ENCODE measurements at regions not wholly inside any gene's neighbourhood (a gene's known extent, or its start where the extent isn't known, plus 50 kb on each side); places are given as distances from the start of the nearest gene placed in this dataset.

GRCh38 chr1:193754732-193755427, 568.5 kb upstream of the B3GALT2 start:
- Histone ChIP-seq H3K79me2 (ENCODE audit: control insufficient read depth, insufficient read depth, low read length) (no peaks in the 10 kb centered on the region), H3K9ac (replicated peaks; ENCODE audit: extremely low read depth, insufficient read depth, low read length) (no peak overlapping the region), H3K9me1 (replicated peaks; ENCODE audit: control insufficient read depth, extremely low read depth, insufficient read depth, low read length) (no peaks in the 10 kb centered on the region), H3K9me3 (replicated peaks; ENCODE audit: control insufficient read depth, insufficient read depth, low read length) (no peaks in the 10 kb centered on the region), H3K4me3 (replicated peaks in 1 of 3; ENCODE audit: insufficient read depth in 1 of 3, low read depth in 1 of 3, low read length in 3 of 3) (no peak overlapping the region), H2AFZ (ENCODE audit: low read depth, low read length) (no peak overlapping the region), H3K27ac (ENCODE audit: insufficient read depth, low read depth, low read length) (no peak overlapping the region), H3K4me2 (ENCODE audit: insufficient read depth, low read length) (no peak overlapping the region), H3K36me3 (ENCODE audit: control insufficient read depth in 2 of 2, extremely low read depth in 1 of 2, insufficient read depth in 2 of 2, low read length in 2 of 2) (no peaks in the 10 kb centered on the region), H4K20me1 (replicated peaks; ENCODE audit: control insufficient read depth, extremely low read depth, insufficient read depth, low read length) (no peaks in the 10 kb centered on the region), H3K4me1 (ENCODE audit: control insufficient read depth, extremely low read depth, insufficient read depth, low read length) (no peaks in the 10 kb centered on the region), H3K27me3 (ENCODE audit: control insufficient read depth in 2 of 2, insufficient read depth in 2 of 2, low read length in 2 of 2) (no peaks in the 10 kb centered on the region)
- FAIRE-seq (no peak), DNase-seq (ENCODE audit: low read depth, low spot score) (no peak)
- intact Hi-C loops (cut with micrococcal nuclease): no loop called here
- ChIA-PET CTCF (interaction anchor here (1.1 to 2.3 kb wide), 4 partner anchors 8 to 50 kb away, joined by 3 to 8 read pairs (median 4); no protein-coding TSS in a partner anchor), POLR2A (no interaction called here)
- dilution Hi-C loops (cut with MboI; ENCODE audit: extremely low pct_ligation_motif_present, low sequenced_read_pairs): no loop called here
- no TSS peak for BruUV-seq (replicated peaks)
- TF ChIP-seq MAX (IDR thresholded peaks at IDR 0.05; ENCODE audit: insufficient read depth, insufficient read length) (no peak), FOS (IDR thresholded peaks at IDR 0.05; ENCODE audit: borderline replicate concordance, insufficient read depth, low read length) (no peak), CTCF (IDR thresholded peaks at IDR 0.05; ENCODE audit: extremely low read depth in 1 of 2, insufficient read depth in 1 of 2, low read depth in 1 of 2, low read length in 2 of 2) (peak in 1 of 2 donors; percentile 12)

- no peaks in the 10 kb centered on the region for H3K9me3 ChIP-seq (replicated peaks; ENCODE audit: control insufficient read depth, insufficient read depth, low read length)
- H3K9me1 ChIP-seq (replicated peaks; ENCODE audit: control insufficient read depth, extremely low read depth, insufficient read depth, low read length): no peaks in the 10 kb centered on the region
- H2AFZ ChIP-seq (ENCODE audit: low read depth, low read length): no peak overlapping the region
- DNase-seq (ENCODE audit: low read depth, low spot score): no peak
- no TSS peak for BruUV-seq (replicated peaks)
- H3K9ac ChIP-seq (replicated peaks; ENCODE audit: extremely low read depth, insufficient read depth, low read length): no peak overlapping the region
- H3K4me3 ChIP-seq (replicated peaks in 1 of 3; ENCODE audit: insufficient read depth in 1 of 3, low read depth in 1 of 3, low read length in 3 of 3): no peak overlapping the region
- no peak for TF ChIP-seq CTCF (IDR thresholded peaks at IDR 0.05; ENCODE audit: extremely low read depth in 1 of 2, insufficient read depth in 1 of 2, low read depth in 1 of 2, low read length in 2 of 2)
- no peak for TF ChIP-seq MYC (IDR thresholded peaks at IDR 0.05; ENCODE audit: low read depth, low read length)
- no peak for TF ChIP-seq MAX (IDR thresholded peaks at IDR 0.05; ENCODE audit: insufficient read depth, insufficient read length)
- TF ChIP-seq EZH2 (IDR thresholded peaks at IDR 0.05; ENCODE audit: borderline replicate concordance, low read depth, low read length, severe bottlenecking): no peak
- TF ChIP-seq POLR2A (IDR thresholded peaks at IDR 0.05; ENCODE audit: low read depth, low read length): no peak
- no peak for TF ChIP-seq GATA2 (IDR thresholded peaks at IDR 0.05; ENCODE audit: insufficient read depth, insufficient read length, low read depth, low read length)
- no peak for TF ChIP-seq JUN (IDR thresholded peaks at IDR 0.05; ENCODE audit: borderline replicate concordance, insufficient read depth, insufficient read length, low read depth)
- no peak for TF ChIP-seq FOS (IDR thresholded peaks at IDR 0.05; ENCODE audit: borderline replicate concordance, insufficient read depth, low read length)
- no peak for TF ChIP-seq POLR2AphosphoS5 (IDR thresholded peaks at IDR 0.05; ENCODE audit: insufficient read depth, low read depth, low read length)
- no peak overlapping the region for H3K27ac ChIP-seq (ENCODE audit: insufficient read depth, low read depth, low read length)
- no peaks in the 10 kb centered on the region for H3K4me1 ChIP-seq (ENCODE audit: control insufficient read depth, extremely low read depth, insufficient read depth, low read length)
- FAIRE-seq: no peak
- no peaks in the 10 kb centered on the region for H3K79me2 ChIP-seq (ENCODE audit: control insufficient read depth, insufficient read depth, low read length)
- ChIA-PET POLR2A (no interaction called here), CTCF (interaction anchor here (1.1 to 2.3 kb wide), 3 partner anchors 8 to 24 kb away, joined by 3 to 8 read pairs (median 5); no protein-coding TSS in a partner anchor)
- intact Hi-C loops (cut with micrococcal nuclease) (no loop called here), dilution Hi-C loops (cut with MboI; ENCODE audit: extremely low pct_ligation_motif_present, low sequenced_read_pairs) (no loop called here)
- H3K36me3 ChIP-seq (ENCODE audit: control insufficient read depth in 2 of 2, extremely low read depth in 1 of 2, insufficient read depth in 2 of 2, low read length in 2 of 2): no peaks in the 10 kb centered on the region
- H4K20me1 ChIP-seq (replicated peaks; ENCODE audit: control insufficient read depth, extremely low read depth, insufficient read depth, low read length): no peaks in the 10 kb centered on the region
- no peaks in the 10 kb centered on the region for H3K27me3 ChIP-seq (ENCODE audit: control insufficient read depth in 2 of 2, insufficient read depth in 2 of 2, low read length in 2 of 2)
- no peak overlapping the region for H3K4me2 ChIP-seq (ENCODE audit: insufficient read depth, low read length)
Observed at GRCh38 chr1:193754151-193754550, 567.7 kb upstream of the B3GALT2 start.
